CD14-positive monocyte (primary cell): ENCODE measurements at regions not wholly inside any gene's neighbourhood (a gene's known extent, or its start where the extent isn't known, plus 50 kb on each side); places are given as distances from the start of the nearest gene placed in this dataset.

ENCODE experiments used
- DNase-seq, 3 donors: peaks; one replicate each; pipeline ENCODE4 v3.0.0-alpha.2; 2011 to 2022
- H2AFZ ChIP-seq: 2 replicates; pipeline ENCODE4 v1.6.0; 2012; ENCODE audit warnings: mild to moderate bottlenecking, low read depth, low read length, inconsistent platforms; ENCODE audit not compliant: insufficient read depth, poor library complexity, severe bottlenecking
- H3K27ac ChIP-seq, 2 donors: 1 replicate in 1 of 2; 2 replicates in 1 of 2; pipeline ENCODE4 v1.5.1; 2012 to 2013; ENCODE audit warnings: low read length in 2 of 2, control low read depth in 1 of 2, inconsistent platforms in 1 of 2, low read depth in 1 of 2, mild to moderate bottlenecking in 1 of 2
- H3K27me3 ChIP-seq, 2 donors: one replicate each; pipeline versions ENCODE4 v1.6.0 to v1.6.1; 2011 to 2013; ENCODE audit warnings: low read length in 2 of 2; ENCODE audit not compliant: control insufficient read depth in 2 of 2, insufficient read depth in 2 of 2
- H3K36me3 ChIP-seq, 2 donors: replicated peaks in 1 of 2; 1 replicate in 1 of 2; 2 replicates in 1 of 2; pipeline versions ENCODE4 v1.5.1 to v1.6.1; 2012 to 2013; ENCODE audit warnings: low read length in 2 of 2, control low read depth in 1 of 2, inconsistent platforms in 1 of 2, mild to moderate bottlenecking in 1 of 2; ENCODE audit not compliant: insufficient read depth in 2 of 2, control insufficient read depth in 1 of 2
- H3K4me1 ChIP-seq, 2 donors: 1 replicate in 1 of 2; 2 replicates in 1 of 2; pipeline versions ENCODE4 v1.5.1 to v1.6.1; 2012 to 2013; ENCODE audit warnings: low read length in 2 of 2, control low read depth in 1 of 2, inconsistent platforms in 1 of 2, mild to moderate bottlenecking in 1 of 2, moderate library complexity in 1 of 2; ENCODE audit not compliant: insufficient read depth in 2 of 2, control insufficient read depth in 1 of 2
- H3K4me2 ChIP-seq: replicated peaks from 2 replicates; pipeline ENCODE3; 2012; ENCODE audit warnings: low read length, moderate library complexity, mild to moderate bottlenecking; ENCODE audit not compliant: poor library complexity, severe bottlenecking; ENCODE audit errors: extremely low read depth
- H3K4me3 ChIP-seq, 3 experiments: fragments of 200-600 bp in 1 of 3; sonication (generic) in 1 of 3; replicated peaks in 1 of 3; 1 replicate in 2 of 3; 2 replicates in 1 of 3; pipeline ENCODE4 v1.5.1; 2011 to 2013; ENCODE audit warnings: low read length in 3 of 3, mild to moderate bottlenecking in 3 of 3, control low read depth in 2 of 3, low read depth in 2 of 3, inconsistent platforms in 1 of 3, moderate library complexity in 1 of 3
- H3K79me2 ChIP-seq: 2 replicates; pipeline ENCODE4 v1.6.0; 2012; ENCODE audit warnings: mild to moderate bottlenecking, control low read depth, inconsistent platforms, low read length, moderate library complexity; ENCODE audit not compliant: insufficient read depth
- H3K9ac ChIP-seq: 2 replicates; pipeline ENCODE4 v1.6.0; 2017; ENCODE audit warnings: low read length, mild to moderate bottlenecking; ENCODE audit not compliant: insufficient read depth, poor library complexity, severe bottlenecking
- H3K9me3 ChIP-seq, 2 donors: replicated peaks in 1 of 2; 1 replicate in 1 of 2; 2 replicates in 1 of 2; pipeline versions ENCODE4 v1.5.1 to v1.6.1; 2012 to 2013; ENCODE audit warnings: low read length in 2 of 2, control low read depth in 1 of 2; ENCODE audit not compliant: control insufficient read depth in 1 of 2, insufficient read depth in 1 of 2
- H4K20me1 ChIP-seq: 2 replicates; pipeline ENCODE4 v1.6.0; 2012; ENCODE audit warnings: mild to moderate bottlenecking, low read length, control low read depth, moderate library complexity; ENCODE audit not compliant: insufficient read depth
- H3K27ac Mint-ChIP-seq, 7 donors: one replicate each; pipeline ENCODE4 v1.8.0; 2020; ENCODE audit warnings: mild to moderate bottlenecking in 7 of 7, mixed read lengths in 7 of 7, moderate library complexity in 6 of 7, inconsistent platforms in 2 of 7
- H3K27me3 Mint-ChIP-seq, 3 donors: one replicate each; pipeline ENCODE4 v1.8.0; 2021 to 2022; ENCODE audit warnings: low read depth in 3 of 3, mild to moderate bottlenecking in 3 of 3, mixed read lengths in 3 of 3, moderate library complexity in 3 of 3, inconsistent platforms in 1 of 3
- H3K36me3 Mint-ChIP-seq, 2 donors: one replicate each; pipeline ENCODE4 v1.8.0; 2020; ENCODE audit warnings: mixed read lengths in 2 of 2, inconsistent platforms in 1 of 2, mild to moderate bottlenecking in 1 of 2
- H3K4me1 Mint-ChIP-seq: one replicate; pipeline ENCODE4 v1.8.0; 2020; ENCODE audit warnings: mild to moderate bottlenecking, mixed read lengths
- H3K4me3 Mint-ChIP-seq, 2 donors: one replicate each; pipeline ENCODE4 v1.8.0; 2020; ENCODE audit warnings: mild to moderate bottlenecking in 2 of 2, mixed read lengths in 2 of 2, moderate library complexity in 1 of 2
- H3K9me3 Mint-ChIP-seq, 7 donors: one replicate each; pipeline ENCODE4 v1.8.0; 2020 to 2022; ENCODE audit warnings: mixed read lengths in 7 of 7, mild to moderate bottlenecking in 6 of 7, moderate library complexity in 6 of 7, inconsistent platforms in 2 of 7
- CTCF ChIP-seq: fragments of 200-600 bp; IDR thresholded peaks from one replicate; pipeline ENCODE4 v1.8.0; 2022; ENCODE audit warnings: antibody characterized with exemption, mild to moderate bottlenecking
- WGBS: methylation state at CpG from one replicate; pipeline ENCODE4 v1.1.5; 2013; ENCODE audit warnings: missing lambda C conversion rate; ENCODE audit not compliant: insufficient coverage; 5-methylcytosine and 5-hydroxymethylcytosine counted together
- intact Hi-C, 2 donors: fragments of 100-400 bp; cut with micrococcal nuclease; formaldehyde crosslinking; loops; one replicate each; pipeline versions ENCODE4 v1.15.0 to v1.15.1; 2023

GRCh38 chr5:52199833-52200232 lies 587.9 kb upstream of the ITGA1 start:
- no peak for TF ChIP-seq CTCF
- Mint-ChIP-seq H3K36me3 (no peaks in the 10 kb centered on the region), H3K27ac (no peak overlapping the region), H3K4me1 (no peaks in the 10 kb centered on the region), H3K9me3 (peaks cover 0 to 15% (median 4%) of the 10 kb centered on the region in 7 donors), H3K27me3 (peaks cover 0 to 2% (median 2%) of the 10 kb centered on the region in 3 donors), H3K4me3 (no peak overlapping the region)
- WGBS, result no CpG with 5 or more reads among the region's 9 CpGs
- Histone ChIP-seq H3K4me2 (no peak overlapping the region), H3K36me3 (no peaks in the 10 kb centered on the region), H3K9me3 (peaks cover 3 to 11% of the 10 kb centered on the region in 2 donors), H4K20me1 (no peaks in the 10 kb centered on the region), H3K27ac (no peak overlapping the region), H3K27me3 (no peaks in the 10 kb centered on the region), H3K79me2 (no peaks in the 10 kb centered on the region), H3K4me3 (no peak overlapping the region), H3K9ac (no peak overlapping the region), H2AFZ (no peak overlapping the region), H3K4me1 (no peaks in the 10 kb centered on the region)
- intact Hi-C loops, result no loop called here
- no peak for DNase-seq

- Histone ChIP-seq H2AFZ (no peak overlapping the region), H4K20me1 (no peaks in the 10 kb centered on the region), H3K4me2 (no peak overlapping the region), H3K4me3 (no peak overlapping the region), H3K36me3 (no peaks in the 10 kb centered on the region), H3K27me3 (no peaks in the 10 kb centered on the region), H3K4me1 (no peaks in the 10 kb centered on the region), H3K9ac (no peak overlapping the region), H3K79me2 (no peaks in the 10 kb centered on the region), H3K9me3 (peaks cover 3 to 11% of the 10 kb centered on the region in 2 donors), H3K27ac (no peak overlapping the region)
- H3K27ac Mint-ChIP-seq, result no peak overlapping the region
- peaks cover 0 to 2% (median 2%) of the 10 kb centered on the region in 3 donors for H3K27me3 Mint-ChIP-seq
- DNase-seq, result no peak
- H3K9me3 Mint-ChIP-seq, result peaks cover 0 to 15% (median 4%) of the 10 kb centered on the region in 7 donors
- H3K4me1 Mint-ChIP-seq, result no peaks in the 10 kb centered on the region
- TF ChIP-seq CTCF, result no peak
- 93% methylated on average over 6 of the region's 14 CpGs for WGBS
- no peak overlapping the region for H3K4me3 Mint-ChIP-seq
- no peaks in the 10 kb centered on the region for H3K36me3 Mint-ChIP-seq
- intact Hi-C loops, result no loop called here
Measured at GRCh38 chr5:52202256-52202655, 585.5 kb upstream of the ITGA1 start.
